Kidney (tissue), 13 donors: ENCODE measurements at regions not wholly inside any gene's neighbourhood (a gene's known extent, or its start where the extent isn't known, plus 50 kb on each side); places are given as distances from the start of the nearest gene placed in this dataset.
A peak's percentile ranks its signal among the peaks of the same experiment; 100 is the strongest.

Experiments used
- DNase-seq, 5 donors: peaks; one replicate each; pipeline ENCODE4 v3.0.0-alpha.2; 2013 to 2020
- FAIRE-seq: peaks from 2 replicates; lab custom pipeline; 2012; peaks lifted over from hg19 to GRCh38; lab: Jason Lieb, UNC
- H3K27ac ChIP-seq, 2 donors: one replicate each; pipeline ENCODE4 v1.7.0; 2013; ENCODE audit warnings: low read depth in 2 of 2, low read length in 2 of 2, inconsistent platforms in 1 of 2
- H3K27me3 ChIP-seq: one replicate; pipeline ENCODE4 v1.7.1; 2013; ENCODE audit warnings: low read length, inconsistent platforms; ENCODE audit not compliant: control insufficient read depth, insufficient read depth
- H3K36me3 ChIP-seq, 3 donors: one replicate each; pipeline versions ENCODE4 v1.7.0 to v1.7.1; 2013; ENCODE audit warnings: low read length in 3 of 3, control low read depth in 1 of 3, inconsistent platforms in 1 of 3; ENCODE audit not compliant: insufficient read depth in 3 of 3, control insufficient read depth in 2 of 3
- H3K4me1 ChIP-seq, 3 donors: one replicate each; pipeline versions ENCODE4 v1.7.0 to v1.7.1; 2013; ENCODE audit warnings: low read length in 3 of 3, inconsistent platforms in 1 of 3, low read depth in 1 of 3; ENCODE audit not compliant: control insufficient read depth in 2 of 3, insufficient read depth in 2 of 3
- H3K4me3 ChIP-seq, 3 donors: one replicate each; pipeline versions ENCODE4 v1.7.0 to v1.8.1; 2013; ENCODE audit warnings: low read length in 3 of 3, control low read depth in 1 of 3, inconsistent platforms in 1 of 3
- H3K9ac ChIP-seq, 3 donors: one replicate each; pipeline versions ENCODE4 v1.7.0 to v1.7.1; 2013; ENCODE audit warnings: low read length in 3 of 3, control low read depth in 1 of 3, inconsistent platforms in 1 of 3
- H3K9me3 ChIP-seq, 3 donors: one replicate each; pipeline versions ENCODE4 v1.7.0 to v1.7.1; 2013; ENCODE audit warnings: low read length in 3 of 3, control low read depth in 1 of 3, inconsistent platforms in 1 of 3; ENCODE audit not compliant: control insufficient read depth in 2 of 3, insufficient read depth in 1 of 3
- CTCF ChIP-seq: IDR thresholded peaks from 3 replicates; pipeline ENCODE4 v1.5.1; 2012; ENCODE audit warnings: mild to moderate bottlenecking, moderate library complexity, borderline replicate concordance; ENCODE audit not compliant: insufficient read depth; ENCODE audit errors: extremely low read depth
- intact Hi-C: fragments of 100-400 bp; cut with DNase I; formaldehyde crosslinking; loops from one replicate; pipeline ENCODE4 v1.11.1; 2022
- donor health status: control.
- donor health status: control.
- donor health status: control.
- donor health status: control.
- donor health status: control.
- donor health status: DM: yes; HTN: yes; CAD: no.
- donor health status: Normal renal cell carcinoma (clear cell type).

- no peaks in the 10 kb centered on the region for H3K9me3 ChIP-seq
- no peak overlapping the region for H3K4me3 ChIP-seq
- FAIRE-seq = no peak
- no peak for TF ChIP-seq CTCF
- intact Hi-C loops = no loop called here
- no peak for DNase-seq
- no peaks in the 10 kb centered on the region for H3K36me3 ChIP-seq
- H3K9ac ChIP-seq = no peak overlapping the region
- no peak overlapping the region for H3K27ac ChIP-seq
- H3K27me3 ChIP-seq = no peaks in the 10 kb centered on the region
- no peaks in the 10 kb centered on the region for H3K4me1 ChIP-seq
These were observed 170.1 kb upstream of the ADCY2 start for GRCh38 chr5:7225826-7226225.

- DNase-seq (no peak), FAIRE-seq (no peak)
- Histone ChIP-seq H3K27ac (no peak overlapping the region), H3K36me3 (no peaks in the 10 kb centered on the region), H3K27me3 (no peaks in the 10 kb centered on the region), H3K4me1 (no peaks in the 10 kb centered on the region), H3K9ac (no peak overlapping the region), H3K4me3 (no peak overlapping the region), H3K9me3 (no peaks in the 10 kb centered on the region)
- no peak for TF ChIP-seq CTCF
- intact Hi-C loops = no loop called here
These were observed 153.7 kb upstream of the ADCY2 start for GRCh38 chr5:7242118-7242710.

GRCh38 chr5:7244208-7244607, 151.7 kb upstream of the ADCY2 start:
- no peak for DNase-seq
- Histone ChIP-seq H3K4me1 (no peaks in the 10 kb centered on the region), H3K4me3 (no peak overlapping the region), H3K27ac (no peak overlapping the region), H3K9ac (no peak overlapping the region), H3K36me3 (no peaks in the 10 kb centered on the region), H3K9me3 (no peaks in the 10 kb centered on the region), H3K27me3 (no peaks in the 10 kb centered on the region)
- no peak for TF ChIP-seq CTCF
- FAIRE-seq = no peak
- intact Hi-C loops = no loop called here

GRCh38 chr5:7245121-7245651, 150.8 kb upstream of the ADCY2 start:
- TF ChIP-seq CTCF = no peak
- Histone ChIP-seq H3K4me3 (no peak overlapping the region), H3K27ac (no peak overlapping the region), H3K9ac (no peak overlapping the region), H3K9me3 (no peaks in the 10 kb centered on the region), H3K36me3 (no peaks in the 10 kb centered on the region), H3K4me1 (no peaks in the 10 kb centered on the region), H3K27me3 (no peaks in the 10 kb centered on the region)
- intact Hi-C loops = no loop called here
- DNase-seq = peak in 3 of 5 donors; percentile 50 to 82 (median 77)
- no peak for FAIRE-seq
